Thyroid gland (tissue), 4 donors: ENCODE measurements at regions not wholly inside any gene's neighbourhood (a gene's known extent, or its start where the extent isn't known, plus 50 kb on each side); places are given as distances from the start of the nearest gene placed in this dataset.
"Not testable (repeated sequence)": the region's sequence is repeated elsewhere in the genome, so short reads cannot be mapped to it uniquely, and the experiment has no call there.

ENCODE experiments used
- DNase-seq, 2 donors: peaks; one replicate each; pipeline ENCODE4 v3.0.0-alpha.2; 2019
- H3K27ac ChIP-seq, 3 donors: fragments of 200-600 bp; sonication (generic); 1 replicate in 2 of 3; 2 replicates in 1 of 3; pipeline ENCODE4 v1.5.1; 2016 to 2019; ENCODE audit warnings: mild to moderate bottlenecking in 1 of 3, moderate library complexity in 1 of 3
- H3K27me3 ChIP-seq: fragments of 200-600 bp; sonication (generic); one replicate; pipeline ENCODE4 v1.5.1; 2019
- H3K36me3 ChIP-seq, 2 donors: fragments of 200-600 bp; sonication (generic); one replicate each; pipeline ENCODE4 v1.5.1; 2016 to 2019
- H3K4me1 ChIP-seq, 2 donors: fragments of 200-600 bp; sonication (generic); one replicate each; pipeline ENCODE4 v1.5.1; 2017 to 2019
- H3K4me3 ChIP-seq, 3 donors: fragments of 200-600 bp; sonication (generic); replicated peaks in 1 of 3; 1 replicate in 2 of 3; 2 replicates in 1 of 3; pipeline ENCODE4 v1.5.1; 2016; ENCODE audit warnings: mild to moderate bottlenecking in 1 of 3
- H3K9me3 ChIP-seq: fragments of 200-600 bp; sonication (generic); one replicate; pipeline ENCODE4 v1.5.1; 2017
- POLR2A ChIP-seq, 2 donors: fragments of 450-650 bp; IDR thresholded peaks; one replicate each; pipeline ENCODE4 v1.6.1; 2017; ENCODE audit warnings: antibody characterized with exemption in 2 of 2, mild to moderate bottlenecking in 2 of 2, moderate library complexity in 1 of 2
- WGBS, 2 donors: methylation state at CpG; one replicate each; pipeline ENCODE4 v1.1.5; 2017; 5-methylcytosine and 5-hydroxymethylcytosine counted together
- intact Hi-C: fragments of 100-400 bp; cut with DNase I; formaldehyde crosslinking; loops from one replicate; pipeline ENCODE4 v1.15.1; 2023

- H3K9me3 ChIP-seq, H3K4me3 ChIP-seq, DNase-seq, H3K27me3 ChIP-seq, intact Hi-C loops, H3K36me3 ChIP-seq: not testable (repeated sequence)
- 19 to 28% methylated on average over 15 of the region's 15 CpGs for WGBS, 2 donors
- peaks cover 17 to 26% of the 10 kb centered on the region in 2 donors for H3K4me1 ChIP-seq
- peak overlapping the region; percentile 70 to 89 (median 78) for H3K27ac ChIP-seq
Observed at GRCh38 chr11:3514635-3515424, 127.0 kb downstream of the ART5 start.

GRCh38 chr11:3513311-3513710 lies 128.5 kb downstream of the ART5 start:
- WGBS, 2 donors, result 39 to 47% methylated on average over 10 to 11 of the region's 12 CpGs
- H3K36me3 ChIP-seq, DNase-seq, intact Hi-C loops, H3K9me3 ChIP-seq, H3K27me3 ChIP-seq, H3K4me3 ChIP-seq: not testable (repeated sequence)
- peaks cover 17 to 26% of the 10 kb centered on the region in 2 donors for H3K4me1 ChIP-seq
- H3K27ac ChIP-seq, result peak overlapping the region; percentile 63 to 73 (median 70)

- H3K9me3 ChIP-seq, DNase-seq, H3K36me3 ChIP-seq, intact Hi-C loops, H3K4me3 ChIP-seq, H3K27me3 ChIP-seq: not testable (repeated sequence)
- 19 to 29% methylated on average over 6 of the region's 6 CpGs for WGBS, 2 donors
- H3K4me1 ChIP-seq, result peaks cover 17 to 26% of the 10 kb centered on the region in 2 donors
- peak overlapping the region; percentile 63 to 73 (median 70) for H3K27ac ChIP-seq
Observed at GRCh38 chr11:3512751-3513150, 129.0 kb downstream of the ART5 start.

- WGBS, 2 donors, result 12 to 14% methylated on average over 12 of the region's 12 CpGs
- TF ChIP-seq POLR2A (IDR thresholded peaks at IDR 0.05), result peak in 1 of 2 donors; percentile 54
- peak; percentile 86 to 87 for DNase-seq
Observed at GRCh38 chr11:3512133-3512703, 129.6 kb downstream of the ART5 start.

GRCh38 chr11:3511416-3512132 lies 130.2 kb downstream of the ART5 start:
- H3K27me3 ChIP-seq, intact Hi-C loops, DNase-seq, H3K4me3 ChIP-seq, H3K9me3 ChIP-seq, H3K36me3 ChIP-seq: not testable (repeated sequence)
- H3K27ac ChIP-seq, result peak overlapping the region; percentile 70 to 87 (median 77)
- H3K4me1 ChIP-seq, result peaks cover 17 to 26% of the 10 kb centered on the region in 2 donors
- 29 to 38% methylated on average over 8 of the region's 8 CpGs for WGBS, 2 donors

More at GRCh38 chr11:3512133-3512703, 129.6 kb downstream of the ART5 start:
- H3K27me3 ChIP-seq, H3K36me3 ChIP-seq, H3K9me3 ChIP-seq, H3K4me3 ChIP-seq, intact Hi-C loops: not testable (repeated sequence)
- Histone ChIP-seq H3K27ac (peak overlapping the region; percentile 70 to 87 (median 77)), H3K4me1 (peaks cover 17 to 26% of the 10 kb centered on the region in 2 donors)

- intact Hi-C loops, result not testable (repeated sequence)
- WGBS, 2 donors, result 47 to 49% methylated on average over 6 of the region's 6 CpGs
Observed at GRCh38 chr11:3509563-3509962, 130.6 kb upstream of the ZNF195 start.

GRCh38 chr11:3499198-3499597 lies 120.3 kb upstream of the ZNF195 start:
- H3K4me1 ChIP-seq, intact Hi-C loops, H3K9me3 ChIP-seq, DNase-seq, H3K27ac ChIP-seq, H3K36me3 ChIP-seq, H3K4me3 ChIP-seq, H3K27me3 ChIP-seq: not testable (repeated sequence)
- 65 to 74% methylated on average over 4 of the region's 4 CpGs for WGBS, 2 donors

More at GRCh38 chr11:3509563-3509962, 130.6 kb upstream of the ZNF195 start:
- H3K36me3 ChIP-seq, H3K27me3 ChIP-seq, H3K4me3 ChIP-seq, H3K9me3 ChIP-seq, DNase-seq: not testable (repeated sequence)
- Histone ChIP-seq H3K27ac (peak overlapping the region in 1 of 3 donors; percentile 8), H3K4me1 (peaks cover 13 to 20% of the 10 kb centered on the region in 2 donors)

GRCh38 chr11:3498356-3498755 lies 119.4 kb upstream of the ZNF195 start:
- DNase-seq, result peak; percentile 56 to 68
- 40 to 42% methylated on average over 3 of the region's 4 CpGs for WGBS, 2 donors
- H3K27ac ChIP-seq, intact Hi-C loops, H3K27me3 ChIP-seq, H3K9me3 ChIP-seq, H3K4me1 ChIP-seq, H3K36me3 ChIP-seq, H3K4me3 ChIP-seq: not testable (repeated sequence)

- H3K4me1 ChIP-seq, H3K36me3 ChIP-seq, H3K27ac ChIP-seq, H3K4me3 ChIP-seq, DNase-seq, intact Hi-C loops, H3K27me3 ChIP-seq, H3K9me3 ChIP-seq: not testable (repeated sequence)
- 81 to 89% methylated on average over 4 of the region's 4 CpGs for WGBS, 2 donors
Observed at GRCh38 chr11:3493152-3493551, 114.2 kb upstream of the ZNF195 start.
